ENCODE measurements at regions not wholly inside any gene's neighbourhood (a gene's known extent, or its start where the extent isn't known, plus 50 kb on each side); places are given as distances from the start of the nearest gene placed in this dataset.

DNA sequence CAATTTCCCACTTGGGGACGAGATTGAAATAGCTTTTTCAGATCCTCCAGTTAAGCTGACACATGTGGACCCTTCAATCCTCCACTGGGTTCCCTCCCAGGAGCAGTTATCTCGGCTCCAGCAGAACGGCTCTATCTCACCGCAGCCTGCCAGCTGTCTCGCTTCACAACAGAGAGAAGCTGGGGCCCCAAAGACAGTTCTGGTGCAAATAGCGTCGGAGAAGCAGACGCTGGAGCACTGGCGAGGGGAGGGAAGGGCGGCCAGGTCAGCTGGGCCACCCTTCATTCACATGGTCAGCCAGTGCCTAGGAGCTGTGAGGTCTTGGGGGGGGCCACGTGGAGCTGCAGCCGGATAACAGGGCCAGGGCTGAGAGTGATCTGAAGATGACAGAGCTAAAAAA, 141.3 kb upstream of the SDK2 start:
- DNase-seq (ENCODE audit: low read depth): no peak

GRCh38 chr17:73785958-73786743, 141.9 kb upstream of the SDK2 start:
- DNase-seq (ENCODE audit: low read depth): no peak

- DNase-seq (ENCODE audit: low read depth): no peak
These were observed 143.1 kb upstream of the SDK2 start for GRCh38 chr17:73787076-73788059.

GRCh38 chr17:73788111-73788510, 143.9 kb upstream of the SDK2 start:
- DNase-seq (ENCODE audit: low read depth): no peak

- DNase-seq (ENCODE audit: low read depth): no peak
These were observed 146.9 kb upstream of the SDK2 start for GRCh38 chr17:73791121-73791520.

- DNase-seq (ENCODE audit: low read depth): no peak
These were observed 147.4 kb upstream of the SDK2 start for GRCh38 chr17:73791631-73792030.

GRCh38 chr17:73792994-73793393, 148.7 kb upstream of the SDK2 start:
- DNase-seq (ENCODE audit: low read depth): no peak

GRCh38 chr17:73794336-73794735, 150.1 kb upstream of the SDK2 start:
- no peak for DNase-seq (ENCODE audit: low read depth)

GRCh38 chr17:73795730-73796129, 151.5 kb upstream of the SDK2 start:
- no peak for DNase-seq (ENCODE audit: low read depth)

DNA sequence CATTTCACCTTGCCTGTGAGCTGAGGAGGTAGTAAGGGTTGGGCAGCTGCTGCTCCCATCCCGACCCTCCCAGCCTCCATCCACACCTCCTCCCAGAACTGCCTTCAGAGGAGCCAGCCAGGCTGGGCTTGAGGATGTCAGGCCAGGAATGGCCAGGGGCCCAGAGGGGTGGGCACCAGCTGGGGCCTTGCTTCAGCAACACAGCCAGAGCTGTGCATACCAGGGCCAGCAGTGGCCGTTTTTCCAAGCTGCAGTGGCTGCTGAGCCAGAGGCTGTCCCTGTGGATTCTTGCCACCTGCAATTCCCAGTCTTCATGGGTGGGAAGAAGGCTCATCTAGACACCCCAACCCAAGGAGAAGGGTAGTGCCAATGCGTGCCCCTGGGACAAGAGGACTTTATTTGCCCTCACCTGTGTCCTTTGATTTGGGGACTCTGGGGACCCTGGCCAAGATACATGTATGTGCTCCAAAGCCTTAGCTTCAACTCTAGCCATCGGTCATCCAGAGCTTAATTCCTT, 153.4 kb upstream of the SDK2 start:
- DNase-seq (ENCODE audit: low read depth): no peak

- no peak for DNase-seq (ENCODE audit: low read depth)
These were observed 154.0 kb upstream of the SDK2 start for GRCh38 chr17:73798111-73798748.

GRCh38 chr17:73799096-73799495, 154.9 kb upstream of the SDK2 start:
- DNase-seq (ENCODE audit: low read depth): no peak

- DNase-seq (ENCODE audit: low read depth): no peak
These were observed 155.8 kb upstream of the SDK2 start for GRCh38 chr17:73799781-73800627.

GRCh38 chr17:73800893-73801292, 156.6 kb upstream of the SDK2 start:
- DNase-seq (ENCODE audit: low read depth): no peak

- DNase-seq (ENCODE audit: low read depth): no peak
These were observed 157.3 kb upstream of the SDK2 start for GRCh38 chr17:73801455-73802100.

- DNase-seq (ENCODE audit: low read depth): no peak
These were observed 158.1 kb upstream of the SDK2 start for GRCh38 chr17:73802314-73802713.

GRCh38 chr17:73802871-73803270, 158.6 kb upstream of the SDK2 start:
- DNase-seq (ENCODE audit: low read depth): no peak

DNA sequence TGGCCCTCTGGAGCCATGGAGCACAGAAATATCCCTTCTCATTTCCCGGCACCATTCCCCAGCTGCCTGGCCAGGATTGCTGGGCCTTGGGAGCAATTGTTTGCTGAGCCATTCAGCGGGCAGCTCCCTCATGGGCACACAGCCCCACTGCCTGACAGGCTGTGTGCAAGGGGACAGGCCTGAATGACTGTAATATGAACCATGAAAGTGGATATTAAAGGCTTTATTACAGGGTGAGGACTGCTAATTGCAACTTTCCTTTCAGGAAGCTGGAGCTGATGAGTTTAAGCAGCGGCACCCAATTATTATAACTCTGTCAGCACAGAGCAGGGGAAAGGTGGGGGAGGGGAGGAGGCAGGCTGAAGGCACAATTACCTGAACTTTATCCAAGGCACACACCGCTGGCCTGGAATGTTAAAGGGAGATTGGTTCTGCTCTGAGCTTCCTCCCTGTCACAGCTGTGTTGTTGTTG, 159.8 kb upstream of the SDK2 start:
- DNase-seq (ENCODE audit: low read depth): no peak

DNA sequence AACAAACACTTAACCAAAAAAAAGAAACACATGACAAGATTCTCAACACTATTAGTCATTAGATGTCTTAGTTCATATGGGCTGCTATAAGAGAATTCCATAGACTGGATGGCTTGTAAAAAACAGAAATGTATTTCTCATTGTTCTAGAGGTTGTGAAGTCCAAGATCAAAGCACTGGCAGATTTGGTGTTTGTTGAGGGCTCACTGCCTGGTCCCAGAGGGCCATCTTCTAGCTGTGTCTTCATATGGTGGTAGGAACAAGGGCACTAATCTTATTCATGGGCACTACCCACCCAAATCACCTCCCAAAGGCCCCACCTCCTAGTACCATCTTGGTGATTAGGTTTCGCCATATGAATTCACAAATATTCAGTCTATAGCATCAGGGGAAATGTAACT, 162.5 kb upstream of the SDK2 start:
- DNase-seq (ENCODE audit: low read depth): no peak

GRCh38 chr17:73813201-73813600, 169.0 kb upstream of the SDK2 start:
- no peak for DNase-seq (ENCODE audit: low read depth)

DNA sequence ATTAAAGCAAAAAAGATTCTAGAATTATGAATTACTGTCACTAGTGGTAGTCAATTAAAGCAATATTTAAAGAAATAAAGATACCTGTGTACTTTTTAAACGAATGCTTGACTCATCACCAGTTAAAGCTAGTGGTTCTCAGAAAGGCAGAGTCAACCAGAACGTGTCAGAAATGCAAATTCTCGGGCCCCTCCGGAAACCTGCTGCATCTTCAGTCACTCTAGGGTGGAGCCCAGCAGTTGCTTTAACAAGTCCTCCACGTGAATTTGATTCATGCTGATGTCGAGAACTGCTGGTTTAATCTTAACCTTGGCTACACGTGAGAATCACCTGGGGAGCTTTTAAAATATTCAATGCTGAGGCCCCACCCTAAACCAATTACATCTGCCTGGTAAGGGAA, 169.8 kb upstream of the SDK2 start:
- DNase-seq (ENCODE audit: low read depth): no peak
